Activated CD4-positive, CD25-positive, alpha-beta regulatory T cell (primary cell): ENCODE measurements at regions not wholly inside any gene's neighbourhood (a gene's known extent, or its start where the extent isn't known, plus 50 kb on each side); places are given as distances from the start of the nearest gene placed in this dataset.
A peak's percentile ranks its signal among the peaks of the same experiment; 100 is the strongest.

Experiments used
- DNase-seq, 4 experiments: peaks; one replicate each; lab custom pipeline; 2025; lab: John Stamatoyannopoulos, UW

GRCh38 chr2:147110962-147111361, 733.9 kb upstream of the ACVR2A start:
- DNase-seq = no peak

- DNase-seq = no peak
Measured at GRCh38 chr2:147110317-147110716, 734.5 kb upstream of the ACVR2A start.

- DNase-seq = no peak
Measured at GRCh38 chr2:147109291-147109690, 735.5 kb upstream of the ACVR2A start.

GRCh38 chr2:147108548-147108947, 736.3 kb upstream of the ACVR2A start:
- no peak for DNase-seq

- DNase-seq = no peak
Measured at GRCh38 chr2:147101941-147102790, 742.7 kb upstream of the ACVR2A start.

- no peak for DNase-seq
Measured at GRCh38 chr2:147100406-147101035, 744.3 kb upstream of the ACVR2A start.

GRCh38 chr2:147099845-147100244, 745.0 kb upstream of the ACVR2A start:
- DNase-seq = no peak

GRCh38 chr2:147098940-147099339, 745.9 kb upstream of the ACVR2A start:
- no peak for DNase-seq

GRCh38 chr2:147097747-147098146, 747.1 kb upstream of the ACVR2A start:
- DNase-seq = no peak

- no peak for DNase-seq
Measured at GRCh38 chr2:147096671-147097070, 748.2 kb upstream of the ACVR2A start.

- DNase-seq = no peak
Measured at GRCh38 chr2:147095376-147095775, 749.5 kb upstream of the ACVR2A start.

GRCh38 chr2:147094077-147094476, 750.8 kb upstream of the ACVR2A start:
- no peak for DNase-seq

GRCh38 chr2:147092266-147092665, 752.6 kb upstream of the ACVR2A start:
- DNase-seq = no peak

GRCh38 chr2:147091448-147091847, 753.4 kb upstream of the ACVR2A start:
- no peak for DNase-seq

- no peak for DNase-seq
Measured at GRCh38 chr2:147088871-147089270, 756.0 kb upstream of the ACVR2A start.

- DNase-seq = no peak
Measured at GRCh38 chr2:147086715-147087114, 758.1 kb upstream of the ACVR2A start.

GRCh38 chr2:147083664-147084063, 761.2 kb upstream of the ACVR2A start:
- no peak for DNase-seq

GRCh38 chr2:147082850-147083522, 761.8 kb upstream of the ACVR2A start:
- DNase-seq = peak in 1 of 4 experiments; percentile 9

GRCh38 chr2:147081831-147082230, 763.0 kb upstream of the ACVR2A start:
- DNase-seq = no peak

GRCh38 chr2:147076634-147077033, 768.2 kb upstream of the ACVR2A start:
- no peak for DNase-seq

- no peak for DNase-seq
Measured at GRCh38 chr2:147068071-147068470, 776.8 kb upstream of the ACVR2A start.

- DNase-seq = no peak
Measured at GRCh38 chr2:147067136-147067535, 777.7 kb upstream of the ACVR2A start.

- no peak for DNase-seq
Measured at GRCh38 chr2:147062073-147062472, 782.8 kb upstream of the ACVR2A start.
